ENCODE measurements at regions not wholly inside any gene's neighbourhood (a gene's known extent, or its start where the extent isn't known, plus 50 kb on each side); places are given as distances from the start of the nearest gene placed in this dataset.

GRCh38 chr2:241937297-241937696, 67.8 kb downstream of the RTP5 start:
- H3K4me1 ChIP-seq (replicated peaks in 1 of 4; ENCODE audit: control insufficient read depth in 3 of 4, insufficient read depth in 4 of 4, low read length in 3 of 4): no peaks in the 10 kb centered on the region
- H3K4me2 ChIP-seq (ENCODE audit: insufficient read depth in 1 of 2, low read depth in 2 of 2, low read length in 2 of 2): no peak overlapping the region
- no peak overlapping the region for H2AFZ ChIP-seq (ENCODE audit: low read length)
- no peak overlapping the region for H3K9ac ChIP-seq (replicated peaks in 1 of 4; ENCODE audit: extremely low read depth in 1 of 4, low read depth in 3 of 4, low read length in 3 of 4)
- no peak overlapping the region for H2BK15ac ChIP-seq (ENCODE audit: low read length)
- WGBS, 2 experiments (ENCODE audit: extremely low coverage in 1 of 2, insufficient coverage in 1 of 2, insufficient read length in 1 of 2, insufficient replicate concordance in 2 of 2, low coverage in 1 of 2, low lambda C conversion rate in 2 of 2, missing lambda C conversion rate in 1 of 2): 95% methylated on average over 6 of the region's 15 CpGs; no CpG with 5 or more reads in 1 of the 2 experiments
- no peak overlapping the region for H3K27ac ChIP-seq (ENCODE audit: low read depth, low read length)
- H3K23ac ChIP-seq (ENCODE audit: insufficient read length): no peak overlapping the region
- no peak overlapping the region for H3K4ac ChIP-seq (replicated peaks; ENCODE audit: insufficient read length, low read depth, low read length)
- H3K79me1 ChIP-seq (ENCODE audit: low read depth, low read length): no peaks in the 10 kb centered on the region
- H2BK12ac ChIP-seq (ENCODE audit: low read depth, low read length): no peak overlapping the region
- no peak overlapping the region for H3K4me3 ChIP-seq (ENCODE audit: extremely low read depth in 1 of 4, insufficient read depth in 2 of 4, low read depth in 3 of 4, low read length in 4 of 4)
- CTCF ChIA-PET (ENCODE audit: partially characterized antibody): interaction anchor here (0.7 kb wide), 1 partner anchor 10 kb away, joined by 4 read pairs; no protein-coding TSS in a partner anchor
- H2BK120ac ChIP-seq (replicated peaks; ENCODE audit: low read depth, low read length): no peak overlapping the region
- no peak overlapping the region for H4K8ac ChIP-seq (ENCODE audit: extremely low read depth, insufficient read depth, low read length)
- no peaks in the 10 kb centered on the region for H3K27me3 ChIP-seq (replicated peaks in 1 of 4; ENCODE audit: control insufficient read depth in 3 of 4, extremely low read depth in 1 of 4, insufficient read depth in 3 of 4, low read length in 3 of 4)
- no peak overlapping the region for H3K14ac ChIP-seq (ENCODE audit: insufficient read length)
- H3K23me2 ChIP-seq (ENCODE audit: low read depth, low read length): no peaks in the 10 kb centered on the region
- no peaks in the 10 kb centered on the region for H3K36me3 ChIP-seq (ENCODE audit: control insufficient read depth in 2 of 4, insufficient read depth in 4 of 4, low read length in 3 of 4)
- DNase-seq (ENCODE audit: low read depth in 1 of 2, low spot score in 2 of 2): no peak
- no peak overlapping the region for H3K18ac ChIP-seq (ENCODE audit: extremely low read depth, low read length)
- TF ChIP-seq SP1 (IDR thresholded peaks at IDR 0.05; ENCODE audit: low read depth, low read length) (no peak), GABPA (IDR thresholded peaks at IDR 0.05; ENCODE audit: borderline replicate concordance, insufficient read depth, low read length) (no peak), SRF (IDR thresholded peaks at IDR 0.05; ENCODE audit: low read depth, low read length) (no peak), BACH1 (IDR thresholded peaks at IDR 0.05; ENCODE audit: low read length) (no peak), MAX (IDR thresholded peaks at IDR 0.05) (no peak), CTCF (IDR thresholded peaks at IDR 0.05; ENCODE audit: control extremely low read depth in 1 of 3, insufficient read depth in 1 of 3, low read depth in 1 of 3, low read length in 3 of 3) (no peak), CHD1 (IDR thresholded peaks at IDR 0.05; ENCODE audit: low read depth, low read length) (no peak), ATF2 (IDR thresholded peaks at IDR 0.05; ENCODE audit: low read length) (no peak), TAF7 (optimal IDR thresholded peaks at IDR 0.05; ENCODE audit: borderline replicate concordance, low read depth, low read length) (no peak)
- FAIRE-seq: no peak
- no peak overlapping the region for H2BK20ac ChIP-seq (ENCODE audit: low read length)
- no peak overlapping the region for H4K5ac ChIP-seq (ENCODE audit: insufficient read length, low read depth, low read length)
- no peaks in the 10 kb centered on the region for H4K20me1 ChIP-seq (replicated peaks in 1 of 2; ENCODE audit: control insufficient read depth in 1 of 2, insufficient read depth in 2 of 2, low read length in 2 of 2)
- no peak overlapping the region for H2BK5ac ChIP-seq (ENCODE audit: low read depth, low read length)
- no peaks in the 10 kb centered on the region for H3K79me2 ChIP-seq (ENCODE audit: control insufficient read depth in 1 of 2, insufficient read depth in 2 of 2, low read length in 2 of 2)
- no peak overlapping the region for H4K91ac ChIP-seq (replicated peaks; ENCODE audit: insufficient read length, low read length)
- H3K56ac ChIP-seq (replicated peaks; ENCODE audit: insufficient read length, low read depth, low read length): no peak overlapping the region
- peaks cover 13 to 25% of the 10 kb centered on the region in 2 experiments for H3K9me3 ChIP-seq (ENCODE audit: insufficient read depth in 2 of 2, low read depth in 1 of 2, low read length in 1 of 2)
- POLR2A ChIA-PET (ENCODE audit: partially characterized antibody): no interaction called here
- no peak overlapping the region for H2AK5ac ChIP-seq (ENCODE audit: low read depth, low read length)

Data from H1 (cell line).